Stimulated activated memory B cell treated with anti-CD40 and anti-IgM and Interleukin-4, amounts not matched to agents 10 μg/mL and 1 μg/mL and 100 μg/mL, for 72 hours (primary cell): ENCODE measurements at regions not wholly inside any gene's neighbourhood (a gene's known extent, or its start where the extent isn't known, plus 50 kb on each side); places are given as distances from the start of the nearest gene placed in this dataset.
"Not testable (repeated sequence)": the region's sequence is repeated elsewhere in the genome, so short reads cannot be mapped to it uniquely, and the experiment has no call there.

Experiments
- ATAC-seq: fragments of 150-1000 bp; cut with Tn5 transposase; 2 replicates; pipeline ENCODE4 v1.10.0; 2021
- H3K27ac Mint-ChIP-seq: one replicate; pipeline ENCODE4 v1.8.0; 2022; ENCODE audit warnings: mild to moderate bottlenecking, mixed read lengths
- H3K27me3 Mint-ChIP-seq: one replicate; pipeline ENCODE4 v1.8.0; 2022; ENCODE audit warnings: mixed read lengths
- H3K36me3 Mint-ChIP-seq: one replicate; pipeline ENCODE4 v1.8.0; 2022; ENCODE audit warnings: mixed read lengths
- H3K4me1 Mint-ChIP-seq: one replicate; pipeline ENCODE4 v1.8.0; 2022; ENCODE audit warnings: mixed read lengths
- H3K4me3 Mint-ChIP-seq: one replicate; pipeline ENCODE4 v1.8.0; 2022; ENCODE audit warnings: mild to moderate bottlenecking, moderate library complexity, mixed read lengths
- H3K9me3 Mint-ChIP-seq: one replicate; pipeline ENCODE4 v1.8.0; 2022; ENCODE audit warnings: mixed read lengths

DNA sequence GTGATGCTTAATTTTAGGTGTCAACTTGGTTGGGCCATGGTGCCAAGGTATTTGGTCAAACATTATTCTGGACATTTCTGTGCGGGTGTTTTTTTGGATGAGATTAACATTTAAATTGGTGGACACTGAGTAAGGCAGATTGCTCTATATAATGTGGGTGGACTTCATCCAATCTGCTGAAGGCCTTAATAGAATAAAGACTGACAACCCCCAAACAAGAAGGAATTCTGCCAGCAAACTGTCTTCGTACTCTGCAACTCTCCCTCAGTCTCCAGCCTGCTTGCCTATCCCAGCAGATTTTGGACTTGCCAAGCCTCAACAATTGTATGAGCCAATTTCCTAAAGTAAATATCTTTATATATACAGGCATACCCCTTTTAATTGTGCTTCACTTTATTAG lies 850.1 kb downstream of the TBC1D32 start:
- Mint-ChIP-seq H3K27me3 (no peaks in the 10 kb centered on the region), H3K27ac (no peak overlapping the region), H3K9me3 (peaks cover 5% of the 10 kb centered on the region), H3K36me3 (no peaks in the 10 kb centered on the region), H3K4me3 (no peak overlapping the region), H3K4me1 (no peaks in the 10 kb centered on the region)
- no peak for ATAC-seq

DNA sequence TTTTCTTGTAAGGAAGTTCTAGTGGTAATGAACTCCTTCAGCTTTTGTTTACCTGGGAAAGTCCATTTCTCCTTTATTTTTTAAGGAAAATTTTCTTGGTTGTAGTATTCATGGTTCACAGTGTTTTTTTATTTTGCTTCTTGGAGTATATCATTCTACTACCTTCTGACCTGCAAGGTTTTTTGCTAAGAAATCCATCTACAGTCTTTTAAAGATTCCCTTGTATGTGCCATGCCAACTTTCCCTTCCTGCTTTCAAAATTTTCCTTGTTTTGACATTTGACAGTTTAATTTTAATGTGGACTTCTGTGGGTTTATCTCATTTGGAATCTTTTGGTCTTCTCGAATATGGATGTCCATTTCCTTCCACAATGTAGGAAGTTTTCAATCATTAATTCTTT lies 855.6 kb downstream of the TBC1D32 start:
- peaks cover 19% of the 10 kb centered on the region for H3K9me3 Mint-ChIP-seq
- H3K4me3 Mint-ChIP-seq: no peak overlapping the region
- H3K36me3 Mint-ChIP-seq: no peaks in the 10 kb centered on the region
- H3K4me1 Mint-ChIP-seq: no peaks in the 10 kb centered on the region
- H3K27ac Mint-ChIP-seq: no peak overlapping the region
- no peaks in the 10 kb centered on the region for H3K27me3 Mint-ChIP-seq
- no peak for ATAC-seq

DNA sequence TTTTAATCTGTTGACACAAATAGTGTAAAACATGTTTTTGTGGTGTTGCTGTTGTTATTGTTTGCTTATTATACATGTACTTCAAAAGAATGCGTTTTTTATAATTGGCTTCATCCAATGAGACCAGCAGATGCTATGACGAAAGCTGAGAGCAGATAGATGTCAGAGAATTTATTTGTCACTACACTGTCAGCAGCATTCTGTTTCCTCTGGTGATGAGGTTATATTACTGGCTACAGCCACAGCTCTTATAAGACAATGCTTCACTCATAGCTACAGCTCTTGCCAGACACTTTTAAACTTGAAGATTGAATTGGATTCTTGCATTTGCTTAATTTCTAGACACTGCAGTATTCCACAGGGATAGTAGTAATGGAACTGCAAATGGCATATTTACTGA lies 860.5 kb downstream of the TBC1D32 start:
- no peak for ATAC-seq
- Mint-ChIP-seq H3K27me3 (no peaks in the 10 kb centered on the region), H3K4me1 (no peaks in the 10 kb centered on the region), H3K4me3 (no peak overlapping the region), H3K36me3 (no peaks in the 10 kb centered on the region), H3K9me3 (peaks cover 11% of the 10 kb centered on the region), H3K27ac (no peak overlapping the region)

DNA sequence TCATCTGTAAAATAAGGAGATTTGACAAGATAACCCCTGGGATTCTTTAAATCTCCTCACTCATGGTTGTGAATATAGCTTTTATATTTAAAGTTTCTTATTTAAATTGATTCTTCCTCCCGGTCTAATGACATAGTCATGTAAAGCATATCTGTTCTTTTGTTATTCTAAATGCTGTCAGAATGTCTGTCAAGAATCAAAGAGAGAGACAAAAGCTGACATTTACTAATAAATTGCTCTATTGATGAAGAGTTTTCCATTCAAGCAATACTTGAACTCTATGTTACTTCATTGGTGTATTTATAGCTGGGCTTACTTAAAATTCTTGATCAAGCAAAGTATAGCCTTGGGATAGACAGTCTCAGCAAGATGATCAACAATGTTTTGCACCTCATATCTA lies 865.8 kb downstream of the TBC1D32 start:
- no peak for ATAC-seq
- Mint-ChIP-seq H3K9me3 (no peaks in the 10 kb centered on the region), H3K4me3 (no peak overlapping the region), H3K4me1 (no peaks in the 10 kb centered on the region), H3K36me3 (no peaks in the 10 kb centered on the region), H3K27ac (no peak overlapping the region), H3K27me3 (no peaks in the 10 kb centered on the region)

DNA sequence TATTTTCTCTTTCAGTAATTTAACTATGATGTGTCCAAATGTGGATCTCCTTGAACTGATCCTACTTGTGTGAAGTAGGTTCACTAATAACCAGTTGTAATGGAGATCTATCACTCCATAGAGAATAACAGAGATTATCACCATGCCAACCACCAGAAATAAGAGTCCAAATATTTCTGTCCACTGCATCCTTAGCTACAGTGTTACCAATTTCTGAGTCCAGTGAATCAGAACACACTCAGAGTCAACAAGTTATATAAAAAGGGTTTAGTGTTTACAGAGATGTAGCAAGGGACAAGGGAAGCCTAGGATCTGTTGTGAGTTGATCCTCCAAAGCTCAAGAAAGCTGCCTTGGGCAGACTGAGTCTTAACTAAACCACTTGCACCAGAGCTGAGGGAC lies 882.8 kb downstream of the TBC1D32 start:
- Mint-ChIP-seq H3K4me1 (no peaks in the 10 kb centered on the region), H3K36me3 (no peaks in the 10 kb centered on the region), H3K9me3 (peaks cover 5% of the 10 kb centered on the region), H3K27ac (no peak overlapping the region), H3K4me3 (no peak overlapping the region), H3K27me3 (no peaks in the 10 kb centered on the region)
- no peak for ATAC-seq

DNA sequence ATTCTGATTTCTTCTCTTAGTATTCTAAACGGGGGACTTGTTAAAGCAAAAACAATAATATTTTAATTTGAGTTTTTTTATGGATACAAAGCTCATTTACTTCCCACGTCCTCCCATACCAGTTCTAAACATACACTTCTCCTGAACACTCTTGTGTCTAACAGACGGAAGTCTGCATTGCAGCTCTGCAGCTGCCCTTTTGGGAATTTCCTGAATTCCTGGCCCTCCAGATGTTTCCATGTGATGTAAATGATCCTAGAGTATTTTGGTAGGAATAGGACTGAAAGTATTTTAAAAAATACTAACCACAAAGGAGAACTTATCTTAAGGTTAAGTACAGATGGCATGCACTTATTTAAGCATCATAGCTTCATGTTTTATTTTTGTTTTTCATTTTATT lies 886.7 kb downstream of the TBC1D32 start:
- no peaks in the 10 kb centered on the region for H3K36me3 Mint-ChIP-seq
- H3K27ac Mint-ChIP-seq: no peak overlapping the region
- H3K4me3 Mint-ChIP-seq: no peak overlapping the region
- no peaks in the 10 kb centered on the region for H3K27me3 Mint-ChIP-seq
- no peaks in the 10 kb centered on the region for H3K4me1 Mint-ChIP-seq
- ATAC-seq: no peak
- no peaks in the 10 kb centered on the region for H3K9me3 Mint-ChIP-seq

DNA sequence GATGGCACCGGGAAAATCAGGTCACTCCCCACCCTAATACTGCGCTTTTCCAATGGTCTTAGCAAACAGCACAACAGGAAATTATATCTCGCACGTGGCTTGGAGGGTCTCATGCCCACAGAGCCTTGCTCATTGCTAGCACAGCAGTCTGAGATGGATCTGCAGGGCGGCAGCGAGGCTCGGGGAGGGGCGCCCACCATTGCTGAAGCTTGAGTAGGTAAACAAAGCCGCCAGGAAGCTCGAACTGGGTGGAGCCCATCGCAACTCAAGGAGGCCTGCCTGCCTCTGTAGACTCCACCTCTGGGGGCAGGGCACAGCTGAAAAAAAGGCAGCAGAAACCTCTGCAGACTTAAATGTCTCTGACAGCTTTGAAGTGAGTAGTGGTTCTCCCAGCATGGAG lies 901.4 kb downstream of the TBC1D32 start:
- H3K4me1 Mint-ChIP-seq, H3K9me3 Mint-ChIP-seq, H3K27ac Mint-ChIP-seq, H3K36me3 Mint-ChIP-seq, ATAC-seq, H3K27me3 Mint-ChIP-seq, H3K4me3 Mint-ChIP-seq: not testable (repeated sequence)

DNA sequence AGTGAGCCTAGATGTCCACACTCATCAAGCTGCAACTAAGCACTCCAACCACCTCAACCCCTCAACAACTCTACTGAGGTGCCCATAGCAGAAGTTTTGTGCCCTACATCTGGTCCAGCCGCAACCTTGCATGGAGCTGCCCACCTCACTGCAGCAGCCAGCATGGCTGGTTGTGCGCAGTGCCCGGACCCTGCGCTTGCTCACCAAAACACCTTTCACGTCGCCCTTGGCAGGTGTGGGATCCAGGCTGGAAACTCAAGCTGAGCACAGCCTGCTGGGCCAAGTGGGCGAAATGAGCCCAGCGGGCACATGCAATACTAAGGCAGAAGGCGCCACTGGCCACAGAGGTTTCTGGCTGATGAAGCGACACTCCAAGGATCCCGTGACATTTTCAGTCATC lies 902.4 kb downstream of the TBC1D32 start:
- no peaks in the 10 kb centered on the region for H3K36me3 Mint-ChIP-seq
- H3K9me3 Mint-ChIP-seq: peaks cover 3% of the 10 kb centered on the region
- H3K4me3 Mint-ChIP-seq: no peak overlapping the region
- no peaks in the 10 kb centered on the region for H3K4me1 Mint-ChIP-seq
- ATAC-seq: no peak
- H3K27me3 Mint-ChIP-seq: no peaks in the 10 kb centered on the region
- H3K27ac Mint-ChIP-seq: no peak overlapping the region

DNA sequence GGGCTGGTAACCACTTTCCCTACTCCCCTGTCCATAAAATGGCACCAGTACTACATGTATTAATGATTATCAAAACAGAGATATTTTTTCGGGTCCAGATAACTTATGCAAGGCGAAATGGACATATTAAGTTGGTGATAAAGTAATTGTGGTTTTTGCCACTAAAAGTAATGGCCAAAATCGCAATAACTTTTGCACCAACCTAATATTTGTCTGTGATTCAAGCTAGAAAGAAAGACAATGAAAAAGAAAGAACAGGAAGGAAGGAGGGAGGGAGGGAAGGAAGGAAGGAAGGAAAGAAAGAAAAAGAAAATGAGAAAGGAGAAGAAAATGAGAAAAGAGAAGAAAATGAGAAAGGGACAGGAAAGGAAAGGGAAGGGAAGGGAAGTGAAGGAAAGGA lies 922.9 kb downstream of the TBC1D32 start:
- no peaks in the 10 kb centered on the region for H3K4me1 Mint-ChIP-seq
- no peak overlapping the region for H3K27ac Mint-ChIP-seq
- H3K36me3 Mint-ChIP-seq: no peaks in the 10 kb centered on the region
- H3K9me3 Mint-ChIP-seq: peaks cover 2% of the 10 kb centered on the region
- no peak for ATAC-seq
- no peak overlapping the region for H3K4me3 Mint-ChIP-seq
- H3K27me3 Mint-ChIP-seq: no peaks in the 10 kb centered on the region

DNA sequence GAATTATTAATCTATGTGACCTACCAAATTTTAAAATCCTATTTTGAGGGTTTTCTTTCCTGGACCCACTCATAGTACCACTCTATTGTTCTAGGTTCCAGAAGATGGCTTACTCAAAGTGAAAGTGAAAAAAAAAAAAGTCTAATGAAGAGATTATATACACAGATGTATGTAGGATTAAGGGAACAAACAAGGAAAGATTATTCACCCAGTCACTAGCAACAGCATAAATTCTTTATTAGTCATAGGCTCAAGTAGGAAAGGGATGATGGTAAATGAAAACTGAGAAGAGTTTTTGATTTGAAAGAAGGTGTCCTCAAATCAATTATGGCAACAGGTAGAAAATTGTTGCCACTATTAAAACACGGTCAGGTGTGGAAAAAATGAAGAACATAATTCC lies 923.7 kb downstream of the TBC1D32 start:
- Mint-ChIP-seq H3K4me3 (no peak overlapping the region), H3K9me3 (peaks cover 2% of the 10 kb centered on the region), H3K36me3 (no peaks in the 10 kb centered on the region), H3K4me1 (no peaks in the 10 kb centered on the region), H3K27me3 (no peaks in the 10 kb centered on the region), H3K27ac (no peak overlapping the region)
- no peak for ATAC-seq

DNA sequence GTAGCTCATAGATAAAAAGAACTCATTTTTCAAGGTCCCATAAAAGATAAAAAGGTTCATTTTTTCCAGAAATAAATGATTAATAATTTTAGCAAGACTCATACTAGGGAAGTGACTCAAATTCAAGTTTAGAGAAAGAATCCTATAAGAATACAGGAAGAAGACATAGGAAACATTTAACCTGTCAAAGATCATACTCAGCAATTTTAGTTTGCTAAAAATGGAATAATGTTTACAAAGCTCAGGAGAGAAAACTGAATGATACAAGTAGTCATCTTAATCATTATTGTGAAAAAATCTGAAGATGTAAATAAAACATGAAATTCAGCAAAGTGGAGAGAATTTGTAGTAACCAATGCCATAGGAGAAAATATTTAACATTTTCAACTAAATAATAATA lies 926.6 kb downstream of the TBC1D32 start:
- Mint-ChIP-seq H3K36me3 (no peaks in the 10 kb centered on the region), H3K9me3 (peaks cover 5% of the 10 kb centered on the region), H3K4me3 (no peak overlapping the region), H3K4me1 (no peaks in the 10 kb centered on the region), H3K27me3 (no peaks in the 10 kb centered on the region), H3K27ac (no peak overlapping the region)
- ATAC-seq: no peak

DNA sequence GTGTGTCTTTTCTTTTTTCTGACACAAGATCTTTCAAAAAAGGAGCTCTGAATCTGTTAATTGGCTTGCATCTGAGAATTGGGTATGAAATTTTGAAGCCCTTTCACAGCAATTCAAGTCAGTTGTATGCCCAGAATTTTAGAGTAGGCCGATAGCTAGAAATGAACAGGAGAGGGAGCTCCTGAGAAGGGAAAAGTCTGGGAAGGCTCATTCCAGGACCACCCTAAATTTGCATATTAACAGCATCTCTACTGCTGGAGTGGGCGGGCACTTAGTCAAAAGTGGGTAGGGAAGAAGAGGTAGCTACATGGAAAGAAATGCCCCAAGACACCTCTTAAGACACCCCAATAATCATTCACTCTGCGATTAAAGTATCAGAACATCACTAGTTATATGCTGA lies 928.3 kb downstream of the TBC1D32 start:
- Mint-ChIP-seq H3K27ac (no peak overlapping the region), H3K36me3 (no peaks in the 10 kb centered on the region), H3K27me3 (no peaks in the 10 kb centered on the region), H3K4me1 (no peaks in the 10 kb centered on the region), H3K9me3 (peaks cover 3% of the 10 kb centered on the region), H3K4me3 (no peak overlapping the region)
- no peak for ATAC-seq

DNA sequence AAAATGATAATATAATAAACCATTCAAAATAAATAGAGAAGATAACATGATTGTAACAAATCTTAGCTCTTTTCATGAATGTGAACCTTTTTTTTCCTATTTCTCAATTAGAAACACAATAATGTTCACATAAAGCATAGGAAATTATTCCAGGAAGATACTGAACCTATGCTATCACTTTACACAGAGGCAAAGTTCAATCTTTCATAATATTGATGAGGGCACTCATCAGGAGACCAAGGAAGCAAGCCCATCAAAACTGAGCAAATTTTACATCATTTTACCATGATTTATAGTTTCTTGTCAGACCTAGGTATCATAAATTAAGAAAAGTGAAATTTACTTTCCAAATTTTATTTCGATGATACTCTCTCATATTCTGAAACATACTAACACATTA lies 938.5 kb downstream of the TBC1D32 start:
- Mint-ChIP-seq H3K4me3 (no peak overlapping the region), H3K27me3 (no peaks in the 10 kb centered on the region), H3K36me3 (no peaks in the 10 kb centered on the region), H3K9me3 (peaks cover 3% of the 10 kb centered on the region), H3K4me1 (no peaks in the 10 kb centered on the region), H3K27ac (no peak overlapping the region)
- no peak for ATAC-seq

DNA sequence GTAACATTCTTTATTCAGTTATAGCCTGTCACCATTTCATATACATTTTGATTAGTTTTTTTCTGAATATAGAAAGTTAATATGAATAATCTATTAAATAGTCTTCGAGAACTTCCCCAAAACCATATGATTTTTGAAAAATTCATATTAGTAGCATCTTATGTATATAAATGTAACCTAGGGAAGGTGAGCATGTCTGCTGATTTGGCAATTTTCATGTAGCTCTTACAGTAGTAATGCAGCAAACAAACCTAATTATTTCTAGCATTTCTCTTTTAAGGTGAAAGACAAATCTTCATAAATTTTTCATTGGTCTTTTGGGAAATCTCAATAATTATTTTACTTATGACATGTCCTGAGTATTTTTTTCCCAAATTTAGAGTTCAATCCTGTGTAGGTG lies 939.0 kb downstream of the TBC1D32 start:
- no peak for ATAC-seq
- H3K36me3 Mint-ChIP-seq: no peaks in the 10 kb centered on the region
- no peaks in the 10 kb centered on the region for H3K27me3 Mint-ChIP-seq
- peaks cover 3% of the 10 kb centered on the region for H3K9me3 Mint-ChIP-seq
- no peak overlapping the region for H3K4me3 Mint-ChIP-seq
- no peaks in the 10 kb centered on the region for H3K4me1 Mint-ChIP-seq
- no peak overlapping the region for H3K27ac Mint-ChIP-seq

DNA sequence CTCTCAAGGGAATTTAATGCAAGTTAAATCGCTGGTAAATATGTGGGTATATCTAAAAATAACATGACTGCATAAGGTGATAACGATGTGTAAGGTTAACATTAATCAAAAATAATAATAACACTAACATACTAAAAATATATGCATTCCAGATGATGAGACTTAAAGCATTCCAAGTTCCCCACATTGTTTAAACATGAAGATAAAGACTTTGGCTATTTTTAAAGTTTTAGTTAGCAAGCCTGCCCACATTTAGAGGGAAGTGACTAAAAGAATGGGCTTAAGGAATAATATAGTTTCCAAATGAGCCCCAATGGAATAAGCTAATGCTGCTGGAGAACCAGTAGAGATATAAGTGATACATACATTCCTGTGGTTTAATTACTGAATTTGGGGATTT lies 941.3 kb downstream of the TBC1D32 start:
- Mint-ChIP-seq H3K27me3 (no peaks in the 10 kb centered on the region), H3K27ac (no peak overlapping the region), H3K36me3 (no peaks in the 10 kb centered on the region), H3K9me3 (no peaks in the 10 kb centered on the region), H3K4me3 (no peak overlapping the region), H3K4me1 (no peaks in the 10 kb centered on the region)
- ATAC-seq: no peak

DNA sequence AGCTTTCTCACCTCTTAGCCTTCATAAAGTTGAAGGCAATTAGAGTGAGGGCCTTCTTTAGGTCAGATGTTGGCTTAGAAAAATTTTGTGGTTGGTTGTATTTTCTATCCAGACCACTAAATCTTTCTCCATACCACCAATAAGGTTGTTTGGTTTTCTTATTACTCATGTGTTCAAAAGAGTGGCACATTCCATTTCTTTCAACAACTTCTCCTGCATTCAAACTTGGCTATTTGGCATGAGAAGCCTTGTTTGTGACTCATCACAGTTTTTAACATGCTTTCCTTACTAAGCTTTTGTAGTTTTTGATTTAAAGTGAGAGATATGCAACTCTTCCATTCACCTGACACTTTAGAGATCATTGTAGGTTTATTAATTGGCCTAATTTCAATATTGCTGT lies 949.6 kb downstream of the TBC1D32 start:
- H3K9me3 Mint-ChIP-seq: no peaks in the 10 kb centered on the region
- no peak overlapping the region for H3K4me3 Mint-ChIP-seq
- no peak overlapping the region for H3K27ac Mint-ChIP-seq
- H3K27me3 Mint-ChIP-seq: no peaks in the 10 kb centered on the region
- H3K4me1 Mint-ChIP-seq: no peaks in the 10 kb centered on the region
- no peak for ATAC-seq
- H3K36me3 Mint-ChIP-seq: no peaks in the 10 kb centered on the region

DNA sequence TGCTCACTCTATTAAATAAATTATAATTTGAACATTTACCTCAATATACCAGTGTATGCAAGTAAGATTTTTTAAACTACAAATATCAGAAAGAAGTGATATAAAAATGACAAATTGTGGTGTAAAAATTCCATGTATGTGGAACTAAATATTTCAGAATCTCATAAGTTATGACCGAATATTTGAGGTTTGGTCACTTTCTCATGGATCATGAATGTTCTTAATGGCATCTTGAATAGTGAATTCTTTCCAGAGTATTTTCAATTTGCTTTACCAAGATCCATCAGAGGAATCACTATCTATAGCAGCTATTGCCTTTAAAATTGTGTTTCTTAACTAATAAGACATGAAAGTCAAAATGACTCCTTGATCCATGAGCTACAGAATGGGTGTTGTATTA lies 950.6 kb downstream of the TBC1D32 start:
- no peak for ATAC-seq

More for the DNA sequence above, 950.6 kb downstream of the TBC1D32 start:
- Mint-ChIP-seq H3K4me3 (no peak overlapping the region), H3K27me3 (no peaks in the 10 kb centered on the region), H3K9me3 (no peaks in the 10 kb centered on the region), H3K4me1 (no peaks in the 10 kb centered on the region), H3K36me3 (no peaks in the 10 kb centered on the region), H3K27ac (no peak overlapping the region)
